Activated T-cell treated with anti-CD3 and anti-CD28 coated beads, Interleukin-2, amount 50 U/mL, for 72 hours (primary cell): ENCODE measurements at regions not wholly inside any gene's neighbourhood (a gene's known extent, or its start where the extent isn't known, plus 50 kb on each side); places are given as distances from the start of the nearest gene placed in this dataset.
"Not testable (repeated sequence)": the region's sequence is repeated elsewhere in the genome, so short reads cannot be mapped to it uniquely, and the experiment has no call there.

Experiments
- ATAC-seq, 2 donors: fragments of 150-1000 bp; cut with Tn5 transposase; replicated peaks in 1 of 2; 2 replicates each; pipeline ENCODE4 v1.10.0; 2021; ENCODE audit warnings: moderate library complexity in 2 of 2, mild to moderate bottlenecking in 1 of 2
- DNase-seq, 2 donors: peaks; one replicate each; pipeline ENCODE4 v3.0.0; 2021 to 2022; ENCODE audit warnings: mixed read lengths in 1 of 2
- H3K27ac Mint-ChIP-seq: one replicate; pipeline ENCODE4 v1.8.0; 2022; ENCODE audit warnings: mild to moderate bottlenecking, moderate library complexity, mixed read lengths
- H3K27me3 Mint-ChIP-seq: one replicate; pipeline ENCODE4 v1.8.0; 2022; ENCODE audit warnings: low read depth, mixed read lengths
- H3K36me3 Mint-ChIP-seq, 2 donors: one replicate each; pipeline ENCODE4 v1.8.0; 2022; ENCODE audit warnings: mixed read lengths in 2 of 2, mild to moderate bottlenecking in 1 of 2; ENCODE audit not compliant: insufficient read depth in 2 of 2
- H3K4me1 Mint-ChIP-seq: one replicate; pipeline ENCODE4 v1.8.0; 2022; ENCODE audit warnings: low read depth, mixed read lengths
- H3K4me3 Mint-ChIP-seq, 2 donors: one replicate each; pipeline ENCODE4 v1.8.0; 2022; ENCODE audit warnings: mild to moderate bottlenecking in 2 of 2, mixed read lengths in 2 of 2, moderate library complexity in 2 of 2
- H3K9me3 Mint-ChIP-seq, 2 donors: one replicate each; pipeline ENCODE4 v1.8.0; 2022; ENCODE audit warnings: mixed read lengths in 2 of 2

DNA sequence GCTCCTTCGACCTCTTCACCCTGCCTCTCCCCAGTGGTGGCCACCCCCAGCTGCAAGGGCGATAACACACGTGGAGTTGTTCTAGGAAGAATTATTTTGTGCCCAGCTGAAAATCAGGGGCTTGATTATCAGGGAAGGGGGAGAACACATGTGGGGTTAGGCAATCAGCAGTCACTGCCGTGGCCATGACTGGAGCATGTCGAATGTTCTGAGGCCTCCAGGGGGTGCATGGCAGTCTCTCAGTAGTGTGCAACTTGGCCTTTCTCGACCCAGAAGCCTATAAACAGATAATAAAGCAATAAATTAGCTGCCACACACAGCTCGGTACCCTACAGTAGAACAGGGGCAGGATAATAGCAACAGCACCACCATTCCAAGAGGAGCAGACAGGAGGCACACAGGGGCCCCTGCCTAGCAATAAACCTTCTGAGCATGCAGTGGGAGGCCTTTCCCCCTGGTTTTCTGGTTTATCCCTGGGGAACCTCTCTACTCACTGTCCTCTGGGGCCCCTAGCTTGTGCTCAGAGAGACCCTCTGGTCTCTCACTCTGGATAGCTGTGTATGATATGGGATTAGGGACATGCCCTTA is 308.2 kb upstream of the PLGLB2 start:
- not testable (repeated sequence) for ATAC-seq, DNase-seq, H3K27ac Mint-ChIP-seq, H3K36me3 Mint-ChIP-seq, H3K9me3 Mint-ChIP-seq, H3K27me3 Mint-ChIP-seq, H3K4me3 Mint-ChIP-seq
- H3K4me1 Mint-ChIP-seq = peaks cover 37% of the 10 kb centered on the region

DNA sequence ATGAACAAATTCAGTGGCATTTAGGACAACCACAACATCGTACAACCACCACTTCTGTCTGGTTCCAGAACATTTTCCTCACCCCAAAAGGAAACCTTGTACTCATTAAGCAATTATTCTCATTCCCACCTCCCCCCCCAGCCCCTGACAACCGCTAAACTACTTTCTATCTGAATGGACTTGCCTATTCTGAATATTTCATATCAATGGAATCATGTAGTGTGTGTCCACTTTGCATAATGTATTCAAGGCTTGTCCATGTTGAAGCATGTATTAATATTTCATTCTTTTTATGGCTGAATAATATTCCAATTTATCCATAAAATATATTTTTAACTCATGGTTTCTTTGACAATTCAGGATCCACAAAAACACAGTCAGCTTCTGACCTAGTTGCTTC is 307.2 kb upstream of the PLGLB2 start:
- not testable (repeated sequence) for H3K27me3 Mint-ChIP-seq, H3K36me3 Mint-ChIP-seq, H3K4me3 Mint-ChIP-seq, DNase-seq, H3K27ac Mint-ChIP-seq, H3K9me3 Mint-ChIP-seq, ATAC-seq
- H3K4me1 Mint-ChIP-seq = peaks cover 46% of the 10 kb centered on the region

DNA sequence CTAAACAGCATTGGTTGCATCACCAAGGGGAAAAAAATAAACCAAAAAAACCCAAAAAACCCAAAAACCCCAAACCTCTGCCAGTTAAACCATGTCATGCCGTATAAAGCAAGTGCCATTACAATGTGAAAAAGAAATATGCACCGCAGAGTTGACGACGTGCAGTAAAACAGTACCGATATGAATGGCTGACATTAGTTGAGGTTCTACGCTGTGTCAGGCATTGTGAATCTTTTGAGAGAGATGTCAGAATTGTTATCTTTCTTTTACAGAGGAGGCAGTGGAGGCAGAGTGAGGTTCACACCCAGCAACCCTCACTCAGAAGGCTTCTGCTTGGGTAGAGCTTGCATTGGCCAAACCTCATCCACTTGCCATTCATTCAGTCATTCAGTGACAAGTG is 306.5 kb upstream of the PLGLB2 start:
- H3K36me3 Mint-ChIP-seq, H3K27me3 Mint-ChIP-seq, H3K9me3 Mint-ChIP-seq: not testable (repeated sequence)
- H3K4me1 Mint-ChIP-seq = peaks cover 50% of the 10 kb centered on the region
- peak overlapping the region in 1 of 2 donors; percentile 49 for H3K4me3 Mint-ChIP-seq
- peak; percentile 6 to 47 for ATAC-seq
- peak in 1 of 2 donors; percentile 47 for DNase-seq
- H3K27ac Mint-ChIP-seq = peak overlapping the region; percentile 20

DNA sequence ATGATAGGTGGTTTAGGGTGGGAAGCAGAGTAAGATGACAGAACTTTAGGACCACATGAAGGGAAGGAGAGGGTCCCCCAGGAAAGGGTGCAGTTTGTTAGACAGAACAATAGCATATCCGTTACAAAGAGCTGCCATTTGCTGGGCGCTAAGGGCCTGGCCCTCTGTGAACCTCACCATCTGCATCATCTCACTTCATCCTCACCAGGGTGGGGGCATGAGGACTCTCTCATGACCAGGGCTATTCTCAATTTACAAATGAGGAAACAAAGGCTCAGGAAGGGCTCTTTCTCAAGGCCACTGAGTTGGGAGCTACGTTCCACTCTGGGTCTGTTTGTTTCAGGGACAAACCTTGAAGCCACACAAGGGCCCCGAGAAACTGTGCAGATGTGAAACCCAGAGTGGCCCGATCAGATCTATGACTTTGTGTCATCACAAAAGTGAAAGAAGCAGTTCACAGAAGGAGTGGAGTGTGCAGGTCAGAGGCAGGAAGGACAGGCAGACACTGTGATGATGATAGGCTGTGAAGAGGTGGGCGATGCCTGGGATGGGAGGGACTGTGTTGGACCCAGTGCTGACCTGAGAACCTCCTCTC is 304.8 kb upstream of the PLGLB2 start:
- H3K27me3 Mint-ChIP-seq, H3K9me3 Mint-ChIP-seq, H3K36me3 Mint-ChIP-seq: not testable (repeated sequence)
- H3K4me1 Mint-ChIP-seq = peaks cover 45% of the 10 kb centered on the region
- peak overlapping the region; percentile 31 to 61 for H3K4me3 Mint-ChIP-seq
- H3K27ac Mint-ChIP-seq = peak overlapping the region; percentile 74
- DNase-seq (peak; percentile 43 to 63), ATAC-seq (peak; percentile 77 to 78)

- ATAC-seq, H3K36me3 Mint-ChIP-seq, H3K9me3 Mint-ChIP-seq, H3K27ac Mint-ChIP-seq, H3K27me3 Mint-ChIP-seq, DNase-seq: not testable (repeated sequence)
- Mint-ChIP-seq H3K4me1 (peaks cover 45% of the 10 kb centered on the region), H3K4me3 (peak overlapping the region; percentile 28 to 29)
Measured at GRCh38 chr2:87444951-87445350, 302.9 kb upstream of the PLGLB2 start.

DNA sequence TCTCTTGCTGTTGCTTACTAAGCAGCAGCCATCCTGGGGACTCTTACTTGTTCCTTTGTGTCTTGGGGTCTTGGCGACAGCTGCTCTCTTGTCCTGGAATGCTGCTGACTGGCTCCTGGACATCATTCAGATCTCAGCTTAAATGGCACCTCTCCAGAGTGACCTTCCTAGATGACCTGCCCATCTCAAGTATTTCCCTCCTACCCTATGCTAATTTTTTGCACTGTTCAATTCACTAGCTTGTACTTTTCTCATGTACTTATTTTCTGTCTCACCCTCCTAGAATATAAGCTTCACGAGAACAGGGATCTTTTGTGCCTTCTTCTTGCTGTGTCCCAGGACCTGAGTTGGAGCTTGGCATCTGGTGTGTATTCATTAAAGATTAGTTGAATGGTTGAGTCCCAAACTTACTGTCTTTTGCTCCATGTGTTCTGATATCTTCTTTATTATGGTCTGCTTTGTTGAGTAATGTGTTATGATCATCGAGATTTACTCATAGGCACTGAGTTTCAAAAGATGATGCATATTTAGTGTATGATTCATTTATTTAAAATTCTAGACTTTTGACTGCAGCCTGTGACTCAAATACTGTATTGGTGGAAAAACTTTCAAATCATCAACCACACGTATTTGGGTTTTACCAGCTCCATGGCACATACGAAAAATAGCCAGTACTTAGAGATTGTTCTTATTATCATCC is 302.1 kb upstream of the PLGLB2 start:
- H3K27me3 Mint-ChIP-seq, DNase-seq, H3K9me3 Mint-ChIP-seq, H3K36me3 Mint-ChIP-seq: not testable (repeated sequence)
- H3K27ac Mint-ChIP-seq = peak overlapping the region; percentile 93
- H3K4me3 Mint-ChIP-seq = peak overlapping the region; percentile 70 to 86
- ATAC-seq = peak; percentile 63 to 73
- peaks cover 45% of the 10 kb centered on the region for H3K4me1 Mint-ChIP-seq

GRCh38 chr2:87446313-87446696 is 301.6 kb upstream of the PLGLB2 start:
- not testable (repeated sequence) for DNase-seq, H3K9me3 Mint-ChIP-seq, H3K36me3 Mint-ChIP-seq, H3K4me3 Mint-ChIP-seq, H3K27ac Mint-ChIP-seq, H3K27me3 Mint-ChIP-seq
- peaks cover 40% of the 10 kb centered on the region for H3K4me1 Mint-ChIP-seq
- peak; percentile 38 to 61 for ATAC-seq

DNA sequence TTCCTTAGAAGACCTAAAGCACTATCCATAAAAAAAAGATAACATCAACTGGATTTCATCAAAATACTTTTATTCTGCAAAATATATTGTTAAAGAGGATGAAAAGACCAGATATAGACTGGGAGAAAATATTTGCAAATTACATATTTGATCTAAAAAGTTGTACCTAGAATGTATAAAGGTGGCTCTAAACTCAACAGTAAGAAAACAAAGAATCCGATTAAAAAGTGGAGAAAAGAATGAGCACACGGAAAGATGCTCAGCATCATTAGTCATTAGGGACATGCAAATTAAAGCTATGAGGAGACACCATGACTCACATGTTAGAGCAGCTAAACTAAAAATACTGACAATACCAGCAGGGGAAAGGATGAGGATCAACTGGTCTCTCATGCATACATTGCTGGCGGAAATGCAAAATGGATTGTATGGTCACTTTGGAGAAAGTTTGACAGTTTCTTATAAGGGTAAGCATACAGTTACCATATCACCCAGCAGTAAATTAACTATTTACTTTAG is 298.4 kb upstream of the PLGLB2 start:
- H3K4me1 Mint-ChIP-seq = peaks cover 22% of the 10 kb centered on the region
- not testable (repeated sequence) for H3K27ac Mint-ChIP-seq, DNase-seq, H3K4me3 Mint-ChIP-seq, H3K36me3 Mint-ChIP-seq, H3K9me3 Mint-ChIP-seq, H3K27me3 Mint-ChIP-seq
- peak; percentile 16 to 38 for ATAC-seq

GRCh38 chr2:87452193-87452592 is 295.7 kb upstream of the PLGLB2 start:
- not testable (repeated sequence) for H3K4me3 Mint-ChIP-seq, DNase-seq, H3K4me1 Mint-ChIP-seq, H3K27me3 Mint-ChIP-seq, H3K9me3 Mint-ChIP-seq, H3K36me3 Mint-ChIP-seq, ATAC-seq, H3K27ac Mint-ChIP-seq

GRCh38 chr2:87452861-87453260 is 295.0 kb upstream of the PLGLB2 start:
- not testable (repeated sequence) for H3K27me3 Mint-ChIP-seq, H3K4me1 Mint-ChIP-seq, H3K36me3 Mint-ChIP-seq, H3K9me3 Mint-ChIP-seq, ATAC-seq, H3K27ac Mint-ChIP-seq, DNase-seq, H3K4me3 Mint-ChIP-seq

DNA sequence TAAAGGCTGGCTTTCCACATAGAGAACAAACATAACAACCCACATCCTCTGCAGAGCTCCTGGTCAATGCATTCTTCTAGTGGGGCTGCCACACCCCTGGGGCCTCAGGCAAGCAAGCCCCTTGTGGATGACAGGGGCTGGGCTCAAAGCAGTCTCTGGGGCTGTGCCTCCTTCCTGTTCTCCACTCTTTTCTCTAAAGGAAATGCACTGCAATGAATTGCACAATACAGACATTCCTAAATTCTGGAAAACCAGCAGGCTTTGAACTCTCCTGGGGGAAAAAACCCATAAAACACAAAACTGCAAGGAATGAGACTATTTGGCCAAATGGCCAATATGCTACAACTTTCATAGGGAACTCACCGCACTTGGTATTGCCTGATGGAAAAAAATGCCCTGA is 293.9 kb upstream of the PLGLB2 start:
- H3K27me3 Mint-ChIP-seq = not testable (repeated sequence)

GRCh38 chr2:87454421-87454820 is 293.5 kb upstream of the PLGLB2 start:
- not testable (repeated sequence) for H3K27ac Mint-ChIP-seq, H3K27me3 Mint-ChIP-seq, H3K4me3 Mint-ChIP-seq

More for the DNA sequence above, 293.9 kb upstream of the PLGLB2 start:
- not testable (repeated sequence) for H3K4me3 Mint-ChIP-seq, H3K36me3 Mint-ChIP-seq, DNase-seq, ATAC-seq, H3K27ac Mint-ChIP-seq, H3K9me3 Mint-ChIP-seq
- H3K4me1 Mint-ChIP-seq = peaks cover 16% of the 10 kb centered on the region

GRCh38 chr2:87455209-87455853 is 292.6 kb upstream of the PLGLB2 start:
- H3K36me3 Mint-ChIP-seq, DNase-seq, H3K27me3 Mint-ChIP-seq, H3K9me3 Mint-ChIP-seq: not testable (repeated sequence)
- H3K27ac Mint-ChIP-seq = peak overlapping the region; percentile 90
- peak overlapping the region; percentile 37 to 73 for H3K4me3 Mint-ChIP-seq
- ATAC-seq = peak; percentile 26 to 29
- peaks cover 16% of the 10 kb centered on the region for H3K4me1 Mint-ChIP-seq

More at GRCh38 chr2:87454421-87454820, 293.5 kb upstream of the PLGLB2 start:
- not testable (repeated sequence) for H3K9me3 Mint-ChIP-seq, DNase-seq, ATAC-seq, H3K36me3 Mint-ChIP-seq
- peaks cover 16% of the 10 kb centered on the region for H3K4me1 Mint-ChIP-seq
